Endothelial cell of umbilical vein (primary cell): ENCODE measurements at regions not wholly inside any gene's neighbourhood (a gene's known extent, or its start where the extent isn't known, plus 50 kb on each side); places are given as distances from the start of the nearest gene placed in this dataset.

Source experiments
- BruUV-seq: library from RNA; stranded (reverse); fragments of 400-500 nt; replicated peaks from 2 replicates; lab custom pipeline; 2021; lab: Mats Ljungman, UMichigan
- CTCF ChIA-PET: fragments of 300-600, 350-600 bp; sonication (Branson Sonifier 250); formaldehyde crosslinking; loops from one replicate; lab custom pipeline; 2021; ENCODE audit warnings: antibody characterized with exemption, inconsistent platforms; lab: Charles Lee
- POLR2A ChIA-PET: fragments of 300-600, 350-600 bp; sonication (Branson Sonifier 250); formaldehyde crosslinking; loops from one replicate; lab custom pipeline; 2021; ENCODE audit warnings: antibody characterized with exemption, inconsistent platforms; lab: Charles Lee
- DNase-seq: peaks from one replicate; pipeline ENCODE4 v3.0.0-alpha.2; 2011; ENCODE audit warnings: low read depth, low spot score
- FAIRE-seq: peaks from 2 replicates; lab custom pipeline; 2011; peaks lifted over from hg19 to GRCh38; lab: Jason Lieb, UNC
- H2AFZ ChIP-seq: 2 replicates; pipeline ENCODE4 v1.6.0; 2012; ENCODE audit warnings: low read depth, low read length, control low read depth, inconsistent platforms
- H3K27ac ChIP-seq: 2 replicates; pipeline ENCODE4 v1.5.1; 2011; ENCODE audit warnings: low read depth, mild to moderate bottlenecking, control low read depth, low read length, moderate library complexity; ENCODE audit not compliant: insufficient read depth
- H3K27me3 ChIP-seq, 2 experiments: 2 replicates each; pipeline versions ENCODE4 v1.6.0 to v1.6.1; 2011; ENCODE audit warnings: low read length in 2 of 2, mixed read lengths in 1 of 2; ENCODE audit not compliant: control insufficient read depth in 2 of 2, insufficient read depth in 2 of 2
- H3K36me3 ChIP-seq, 2 experiments: 2 replicates in 1 of 2; 3 replicates in 1 of 2; pipeline ENCODE4 v1.5.1; 2011; ENCODE audit warnings: low read length in 2 of 2, mild to moderate bottlenecking in 1 of 2, moderate library complexity in 1 of 2; ENCODE audit not compliant: control insufficient read depth in 2 of 2, insufficient read depth in 2 of 2; ENCODE audit errors: extremely low read depth in 1 of 2
- H3K4me1 ChIP-seq: 3 replicates; pipeline ENCODE4 v1.5.1; 2011; ENCODE audit warnings: mild to moderate bottlenecking, low read length; ENCODE audit not compliant: control insufficient read depth, insufficient read depth; ENCODE audit errors: extremely low read depth
- H3K4me2 ChIP-seq: 2 replicates; pipeline ENCODE4 v1.6.1; 2011; ENCODE audit warnings: low read length, control low read depth, mixed read lengths; ENCODE audit not compliant: insufficient read depth
- H3K4me3 ChIP-seq, 3 experiments: fragments of 200-600 bp in 1 of 3; sonication (generic), shearing (Covaris generic) in 1 of 3; replicated peaks in 1 of 3; 2 replicates each; pipeline ENCODE4 v1.5.1; 2011 to 2016; ENCODE audit warnings: control low read depth in 3 of 3, low read length in 3 of 3, mild to moderate bottlenecking in 2 of 3, inconsistent platforms in 1 of 3, low read depth in 1 of 3, moderate library complexity in 1 of 3; ENCODE audit not compliant: insufficient read depth in 1 of 3
- H3K79me2 ChIP-seq: 2 replicates; pipeline ENCODE4 v1.6.0; 2012; ENCODE audit warnings: low read length, inconsistent platforms; ENCODE audit not compliant: control insufficient read depth, insufficient read depth
- H3K9ac ChIP-seq: replicated peaks from 2 replicates; pipeline ENCODE3; 2011; ENCODE audit warnings: low read length, control low read depth; ENCODE audit not compliant: insufficient read depth; ENCODE audit errors: extremely low read depth
- H3K9me1 ChIP-seq: replicated peaks from 3 replicates; pipeline ENCODE4 v1.6.0; 2011; ENCODE audit warnings: mild to moderate bottlenecking, low read length; ENCODE audit not compliant: control insufficient read depth, insufficient read depth; ENCODE audit errors: extremely low read depth
- H3K9me3 ChIP-seq: replicated peaks from 2 replicates; pipeline ENCODE4 v1.5.1; 2012; ENCODE audit warnings: low read length, inconsistent platforms; ENCODE audit not compliant: control insufficient read depth, insufficient read depth
- H4K20me1 ChIP-seq: replicated peaks from 2 replicates; pipeline ENCODE3; 2011; ENCODE audit warnings: mild to moderate bottlenecking, low read length; ENCODE audit not compliant: control insufficient read depth, insufficient read depth; ENCODE audit errors: extremely low read depth
- EZH2 ChIP-seq: IDR thresholded peaks from 2 replicates; pipeline ENCODE4 v1.6.1; 2012; ENCODE audit warnings: borderline replicate concordance, low read depth, mild to moderate bottlenecking, moderate library complexity, low read length, inconsistent platforms; ENCODE audit not compliant: severe bottlenecking
- FOS ChIP-seq: IDR thresholded peaks from 2 replicates; pipeline ENCODE4 v1.6.1; 2011; ENCODE audit warnings: mild to moderate bottlenecking, low read length, moderate library complexity, borderline replicate concordance; ENCODE audit not compliant: insufficient read depth
- GATA2 ChIP-seq: IDR thresholded peaks from 2 replicates; pipeline ENCODE4 v1.7.0; 2011; ENCODE audit warnings: low read depth, mild to moderate bottlenecking, moderate library complexity, mixed read lengths, low read length; ENCODE audit not compliant: insufficient read length, insufficient read depth
- JUN ChIP-seq: IDR thresholded peaks from 2 replicates; pipeline ENCODE4 v1.6.1; 2011; ENCODE audit warnings: borderline replicate concordance, low read depth; ENCODE audit not compliant: insufficient read length, insufficient read depth
- MYC ChIP-seq: IDR thresholded peaks from one replicate; pipeline ENCODE4 v1.6.1; 2011; ENCODE audit warnings: mild to moderate bottlenecking, low read depth, low read length
- POLR2A ChIP-seq: IDR thresholded peaks from 2 replicates; pipeline ENCODE4 v1.6.1; 2012; ENCODE audit warnings: low read depth, mild to moderate bottlenecking, control low read depth, low read length
- POLR2AphosphoS5 ChIP-seq: IDR thresholded peaks from 2 replicates; pipeline ENCODE4 v1.6.1; 2012; ENCODE audit warnings: low read depth, mild to moderate bottlenecking, control low read depth, low read length, moderate library complexity; ENCODE audit not compliant: insufficient read depth
- dilution Hi-C: fragments of 300-500 bp; cut with MboI; formaldehyde crosslinking; loops from one replicate; pipeline ENCODE4 v1.15.0; 2019; ENCODE audit warnings: low sequenced_read_pairs; ENCODE audit not compliant: extremely low pct_ligation_motif_present
- intact Hi-C: fragments of 100-400 bp; cut with micrococcal nuclease; formaldehyde crosslinking; loops from one replicate; pipeline ENCODE4 v1.10.0; 2022
- TF ChIP-seq, protein P1 (sequence below): IDR thresholded peaks from 2 replicates; pipeline ENCODE4 v1.6.1; 2011; ENCODE audit not compliant: insufficient read depth, insufficient read length
- TF ChIP-seq, protein P2 (sequence below), 2 donors: IDR thresholded peaks; 1 replicate in 1 of 2; 2 replicates in 1 of 2; pipeline ENCODE4 v1.5.1; 2011; ENCODE audit warnings: low read length in 2 of 2, mild to moderate bottlenecking in 2 of 2, moderate library complexity in 2 of 2, control low read depth in 1 of 2, inconsistent platforms in 1 of 2, low read depth in 1 of 2; ENCODE audit not compliant: insufficient read depth in 1 of 2; ENCODE audit errors: extremely low read depth in 1 of 2

DNA sequence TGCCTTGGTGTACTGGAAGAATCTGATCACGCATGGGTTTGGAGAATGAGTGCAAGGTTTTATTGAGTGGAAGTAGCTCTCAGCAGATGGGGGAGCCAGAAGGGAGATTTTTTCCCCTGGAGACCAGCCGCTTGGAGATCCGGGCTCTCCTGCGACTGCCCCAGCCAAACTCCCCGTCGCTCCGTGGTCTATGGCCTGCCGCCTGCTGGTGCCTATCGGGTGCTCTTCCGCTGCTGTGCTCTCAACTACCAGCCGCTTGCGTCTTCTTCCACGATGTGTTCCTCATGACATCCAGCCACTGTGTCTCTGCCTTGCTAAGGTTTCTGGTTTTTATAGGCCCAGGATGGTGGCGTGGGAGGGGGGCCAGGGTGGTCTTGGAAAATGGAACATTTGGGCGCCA is 145.6 kb upstream of the UBASH3B start:
- no peak overlapping the region for H3K4me3 ChIP-seq
- no peak for FAIRE-seq
- H3K79me2 ChIP-seq: no peaks in the 10 kb centered on the region
- H4K20me1 ChIP-seq: no peaks in the 10 kb centered on the region
- H3K27me3 ChIP-seq: peaks cover 0 to 4% of the 10 kb centered on the region in 2 experiments
- POLR2A ChIA-PET: no interaction called here
- no TSS peak for BruUV-seq
- dilution Hi-C loops: no loop called here
- H3K27ac ChIP-seq: no peak overlapping the region
- H3K9ac ChIP-seq: no peak overlapping the region
- H3K36me3 ChIP-seq: no peaks in the 10 kb centered on the region
- no peak overlapping the region for H3K4me2 ChIP-seq
- DNase-seq: no peak
- intact Hi-C loops: loop anchor here (5.0 kb wide), 1 partner anchor 308 kb away; no protein-coding TSS in a partner anchor
- TF ChIP-seq POLR2AphosphoS5: no peak
- TF ChIP-seq GATA2: no peak
- TF ChIP-seq, protein P1, sequence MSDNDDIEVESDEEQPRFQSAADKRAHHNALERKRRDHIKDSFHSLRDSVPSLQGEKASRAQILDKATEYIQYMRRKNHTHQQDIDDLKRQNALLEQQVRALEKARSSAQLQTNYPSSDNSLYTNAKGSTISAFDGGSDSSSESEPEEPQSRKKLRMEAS: no peak
- no peak for TF ChIP-seq POLR2A
- TF ChIP-seq, protein P2, sequence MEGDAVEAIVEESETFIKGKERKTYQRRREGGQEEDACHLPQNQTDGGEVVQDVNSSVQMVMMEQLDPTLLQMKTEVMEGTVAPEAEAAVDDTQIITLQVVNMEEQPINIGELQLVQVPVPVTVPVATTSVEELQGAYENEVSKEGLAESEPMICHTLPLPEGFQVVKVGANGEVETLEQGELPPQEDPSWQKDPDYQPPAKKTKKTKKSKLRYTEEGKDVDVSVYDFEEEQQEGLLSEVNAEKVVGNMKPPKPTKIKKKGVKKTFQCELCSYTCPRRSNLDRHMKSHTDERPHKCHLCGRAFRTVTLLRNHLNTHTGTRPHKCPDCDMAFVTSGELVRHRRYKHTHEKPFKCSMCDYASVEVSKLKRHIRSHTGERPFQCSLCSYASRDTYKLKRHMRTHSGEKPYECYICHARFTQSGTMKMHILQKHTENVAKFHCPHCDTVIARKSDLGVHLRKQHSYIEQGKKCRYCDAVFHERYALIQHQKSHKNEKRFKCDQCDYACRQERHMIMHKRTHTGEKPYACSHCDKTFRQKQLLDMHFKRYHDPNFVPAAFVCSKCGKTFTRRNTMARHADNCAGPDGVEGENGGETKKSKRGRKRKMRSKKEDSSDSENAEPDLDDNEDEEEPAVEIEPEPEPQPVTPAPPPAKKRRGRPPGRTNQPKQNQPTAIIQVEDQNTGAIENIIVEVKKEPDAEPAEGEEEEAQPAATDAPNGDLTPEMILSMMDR (IDR thresholded peaks at IDR 0.05; ENCODE audit: extremely low read depth in 1 of 2, insufficient read depth in 1 of 2, low read depth in 1 of 2, low read length in 2 of 2): no peak
- TF ChIP-seq FOS: no peak
- no peak for TF ChIP-seq EZH2
- TF ChIP-seq MYC: no peak
- no peak for TF ChIP-seq JUN
- no peaks in the 10 kb centered on the region for H3K9me1 ChIP-seq
- CTCF ChIA-PET: interaction anchor here (1.5 kb wide), 1 partner anchor 855 kb away, joined by 6 read pairs; no protein-coding TSS in a partner anchor
- no peak overlapping the region for H2AFZ ChIP-seq
- no peaks in the 10 kb centered on the region for H3K9me3 ChIP-seq
- no peaks in the 10 kb centered on the region for H3K4me1 ChIP-seq
